Muscle of leg (tissue), 3 donors: ENCODE measurements at regions not wholly inside any gene's neighbourhood (a gene's known extent, or its start where the extent isn't known, plus 50 kb on each side); places are given as distances from the start of the nearest gene placed in this dataset.

Source experiments
- DNase-seq: peaks from one replicate; pipeline ENCODE4 v3.0.0; 2013
- H3K27ac ChIP-seq: one replicate; pipeline ENCODE4 v1.5.1; 2013; ENCODE audit warnings: mild to moderate bottlenecking, low read length, control low read depth
- H3K27me3 ChIP-seq: one replicate; pipeline ENCODE4 v1.6.1; 2013; ENCODE audit warnings: low read length; ENCODE audit not compliant: control insufficient read depth, insufficient read depth
- H3K36me3 ChIP-seq: one replicate; pipeline ENCODE4 v1.6.1; 2013; ENCODE audit warnings: low read length; ENCODE audit not compliant: control insufficient read depth, insufficient read depth
- H3K4me1 ChIP-seq: one replicate; pipeline ENCODE4 v1.6.1; 2013; ENCODE audit warnings: low read length; ENCODE audit not compliant: control insufficient read depth, insufficient read depth
- H3K4me3 ChIP-seq: one replicate; pipeline ENCODE4 v1.5.1; 2013; ENCODE audit warnings: low read length, control low read depth
- H3K9me3 ChIP-seq: replicated peaks from 2 replicates; pipeline ENCODE4 v1.6.1; 2013; ENCODE audit warnings: low read depth, low read length; ENCODE audit not compliant: control insufficient read depth
- WGBS: methylation state at CpG from one replicate; pipeline ENCODE4 v1.1.5; 2013; ENCODE audit warnings: missing lambda C conversion rate; ENCODE audit not compliant: insufficient coverage; 5-methylcytosine and 5-hydroxymethylcytosine counted together

- 93% methylated on average over 4 of the region's 4 CpGs for WGBS
- Histone ChIP-seq H3K4me1 (no peaks in the 10 kb centered on the region), H3K4me3 (no peak overlapping the region), H3K27ac (no peak overlapping the region), H3K36me3 (no peaks in the 10 kb centered on the region), H3K27me3 (peaks cover 5% of the 10 kb centered on the region), H3K9me3 (no peaks in the 10 kb centered on the region)
- DNase-seq: no peak
Measured at GRCh38 chr11:69560141-69560790, 78.8 kb downstream of the LINC01488 start.

GRCh38 chr11:69562302-69562701 lies 78.7 kb upstream of the CCND1 start:
- no peak overlapping the region for H3K4me3 ChIP-seq
- H3K9me3 ChIP-seq: no peaks in the 10 kb centered on the region
- DNase-seq: no peak
- no peak overlapping the region for H3K27ac ChIP-seq
- no peaks in the 10 kb centered on the region for H3K4me1 ChIP-seq
- peaks cover 5% of the 10 kb centered on the region for H3K27me3 ChIP-seq
- no peaks in the 10 kb centered on the region for H3K36me3 ChIP-seq
- 100% methylated on average over 1 of the region's 4 CpGs for WGBS

GRCh38 chr11:69562816-69563215 lies 78.1 kb upstream of the CCND1 start:
- no peaks in the 10 kb centered on the region for H3K36me3 ChIP-seq
- no peak overlapping the region for H3K4me3 ChIP-seq
- no peak overlapping the region for H3K27ac ChIP-seq
- 100% methylated on average over 1 of the region's 4 CpGs for WGBS
- H3K4me1 ChIP-seq: no peaks in the 10 kb centered on the region
- H3K27me3 ChIP-seq: peaks cover 5% of the 10 kb centered on the region
- no peak for DNase-seq
- H3K9me3 ChIP-seq: no peaks in the 10 kb centered on the region

GRCh38 chr11:69563306-69563705 lies 77.7 kb upstream of the CCND1 start:
- H3K27me3 ChIP-seq: peaks cover 5% of the 10 kb centered on the region
- no peak overlapping the region for H3K27ac ChIP-seq
- no CpG with 5 or more reads among the region's 4 CpGs for WGBS
- no peak for DNase-seq
- H3K36me3 ChIP-seq: no peaks in the 10 kb centered on the region
- no peaks in the 10 kb centered on the region for H3K9me3 ChIP-seq
- no peak overlapping the region for H3K4me3 ChIP-seq
- H3K4me1 ChIP-seq: no peaks in the 10 kb centered on the region

GRCh38 chr11:69563946-69564775 lies 76.8 kb upstream of the CCND1 start:
- peaks cover 2% of the 10 kb centered on the region for H3K27me3 ChIP-seq
- no peak overlapping the region for H3K4me3 ChIP-seq
- no peaks in the 10 kb centered on the region for H3K4me1 ChIP-seq
- no peak for DNase-seq
- no peak overlapping the region for H3K27ac ChIP-seq
- H3K36me3 ChIP-seq: no peaks in the 10 kb centered on the region
- no peaks in the 10 kb centered on the region for H3K9me3 ChIP-seq
- WGBS: 70% methylated on average over 5 of the region's 10 CpGs

- Histone ChIP-seq H3K4me1 (no peaks in the 10 kb centered on the region), H3K27ac (no peak overlapping the region), H3K27me3 (peaks cover 4% of the 10 kb centered on the region), H3K4me3 (no peak overlapping the region), H3K36me3 (no peaks in the 10 kb centered on the region), H3K9me3 (no peaks in the 10 kb centered on the region)
- no peak for DNase-seq
- no CpG with 5 or more reads among the region's 3 CpGs for WGBS
Measured at GRCh38 chr11:69566001-69566400, 75.0 kb upstream of the CCND1 start.

- no peaks in the 10 kb centered on the region for H3K36me3 ChIP-seq
- no peak overlapping the region for H3K27ac ChIP-seq
- no peaks in the 10 kb centered on the region for H3K9me3 ChIP-seq
- H3K27me3 ChIP-seq: peaks cover 4% of the 10 kb centered on the region
- 71% methylated on average over 18 of the region's 18 CpGs for WGBS
- H3K4me1 ChIP-seq: no peaks in the 10 kb centered on the region
- no peak for DNase-seq
- H3K4me3 ChIP-seq: no peak overlapping the region
Measured at GRCh38 chr11:69567951-69568808, 72.8 kb upstream of the CCND1 start.

GRCh38 chr11:69568809-69569097 lies 72.2 kb upstream of the CCND1 start:
- 66% methylated on average over 4 of the region's 4 CpGs for WGBS
- DNase-seq: no peak

GRCh38 chr11:69569306-69570200 lies 71.4 kb upstream of the CCND1 start:
- no peaks in the 10 kb centered on the region for H3K9me3 ChIP-seq
- H3K4me1 ChIP-seq: no peaks in the 10 kb centered on the region
- no peaks in the 10 kb centered on the region for H3K36me3 ChIP-seq
- no peak overlapping the region for H3K27ac ChIP-seq
- DNase-seq: no peak
- peaks cover 2% of the 10 kb centered on the region for H3K27me3 ChIP-seq
- 74% methylated on average over 16 of the region's 21 CpGs for WGBS
- no peak overlapping the region for H3K4me3 ChIP-seq

More at GRCh38 chr11:69568809-69569097, 72.2 kb upstream of the CCND1 start:
- H3K4me3 ChIP-seq: no peak overlapping the region
- no peaks in the 10 kb centered on the region for H3K36me3 ChIP-seq
- H3K27ac ChIP-seq: no peak overlapping the region
- H3K9me3 ChIP-seq: no peaks in the 10 kb centered on the region
- peaks cover 4% of the 10 kb centered on the region for H3K27me3 ChIP-seq
- H3K4me1 ChIP-seq: no peaks in the 10 kb centered on the region
